HG03196 (cell line): ENCODE measurements at regions not wholly inside any gene's neighbourhood (a gene's known extent, or its start where the extent isn't known, plus 50 kb on each side); places are given as distances from the start of the nearest gene placed in this dataset.
"Not testable (repeated sequence)": the region's sequence is repeated elsewhere in the genome, so short reads cannot be mapped to it uniquely, and the experiment has no call there.

Experiments
- ATAC-seq: cut with Tn5 transposase; IDR thresholded peaks from one replicate; pipeline ENCODE4 v1.9.1; 2021; ENCODE audit not compliant: unreplicated experiment

DNA sequence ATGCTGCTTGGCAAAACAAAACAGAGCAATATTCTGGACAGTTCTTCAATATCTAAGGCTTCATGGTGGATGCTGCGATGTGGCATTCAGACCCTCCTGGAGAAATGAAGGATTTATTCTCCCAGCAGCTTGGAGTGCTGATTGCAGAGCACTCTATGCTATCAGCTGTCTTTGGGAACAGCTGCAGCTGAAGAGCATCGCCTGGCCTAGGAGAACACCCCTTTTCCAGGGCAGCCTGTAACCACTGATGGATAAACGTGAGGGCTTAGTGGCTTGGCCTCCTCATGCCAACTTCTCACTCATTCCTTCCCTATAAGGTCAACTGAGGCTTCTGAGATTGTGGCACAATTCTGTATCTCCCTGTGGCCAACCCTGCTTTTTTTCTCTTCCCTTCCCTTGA, 638.1 kb upstream of the CNTNAP2 start:
- ATAC-seq = no peak

DNA sequence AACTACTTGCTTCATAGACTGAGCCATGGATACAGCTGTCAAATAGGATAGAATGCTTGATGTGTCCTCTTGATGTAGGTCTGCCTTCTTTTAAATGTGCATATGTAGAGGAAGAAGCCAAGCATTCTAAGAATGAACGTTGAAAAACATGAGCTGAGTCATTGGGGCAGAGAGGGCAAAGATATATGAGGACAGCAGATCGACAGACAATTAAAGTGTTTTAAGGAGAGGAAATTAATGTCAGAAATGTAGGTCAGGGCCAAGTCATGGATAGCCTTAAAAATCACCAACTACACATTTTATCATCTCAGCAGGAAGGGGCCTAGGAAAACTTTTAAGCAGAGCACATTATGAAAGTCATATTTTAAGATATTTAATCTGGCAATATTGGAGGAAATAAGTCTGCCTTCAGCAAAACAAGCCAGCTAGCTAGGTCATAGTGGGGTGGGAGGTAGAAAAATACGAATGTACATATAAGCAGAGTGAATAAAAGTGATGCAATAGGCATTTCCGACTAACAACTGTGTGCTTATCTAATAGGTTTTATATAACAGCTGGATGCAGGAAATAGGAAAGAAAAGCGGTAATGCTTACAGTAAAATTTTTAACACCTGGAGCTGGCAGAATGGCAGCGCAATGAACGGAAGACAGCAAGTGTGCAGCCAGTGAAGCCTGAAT, 638.3 kb upstream of the TPK1 start:
- no peak for ATAC-seq

DNA sequence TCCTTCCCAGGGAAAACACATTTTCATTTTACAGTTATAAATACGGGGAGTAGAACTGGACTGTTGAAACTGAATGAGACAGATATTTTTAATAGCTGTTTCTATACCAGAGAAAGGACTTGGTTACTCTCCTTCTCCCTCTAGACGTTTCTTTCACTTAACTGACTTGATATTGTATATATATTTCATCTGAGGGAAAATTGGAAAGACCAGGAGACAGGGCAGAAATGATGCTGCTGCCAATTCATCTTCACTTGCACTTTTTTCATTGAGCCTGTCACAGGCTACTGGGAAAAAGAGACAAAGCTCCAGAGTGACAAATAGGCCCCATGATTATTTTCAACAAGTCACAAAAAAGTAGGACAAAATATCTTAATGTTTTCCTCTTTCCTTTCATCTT, 636.0 kb upstream of the TPK1 start:
- ATAC-seq = no peak

DNA sequence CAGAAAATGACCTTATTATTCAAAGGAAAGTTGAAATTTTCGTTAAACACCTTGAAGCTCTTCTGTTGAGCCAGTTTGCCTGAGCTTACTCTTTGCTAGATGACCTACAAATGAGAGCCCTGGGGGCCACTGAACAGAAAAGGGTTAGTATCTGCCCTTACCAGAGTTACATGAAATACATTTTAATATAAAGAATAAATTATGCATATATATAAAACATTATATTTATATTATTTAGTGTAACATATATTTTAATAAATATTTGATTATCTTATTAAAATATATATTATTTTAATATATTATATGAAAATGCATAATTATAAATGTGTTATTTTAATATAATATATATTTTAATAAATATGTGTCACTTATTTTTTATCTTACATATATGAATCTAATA, 628.4 kb upstream of the TPK1 start:
- no peak for ATAC-seq

DNA sequence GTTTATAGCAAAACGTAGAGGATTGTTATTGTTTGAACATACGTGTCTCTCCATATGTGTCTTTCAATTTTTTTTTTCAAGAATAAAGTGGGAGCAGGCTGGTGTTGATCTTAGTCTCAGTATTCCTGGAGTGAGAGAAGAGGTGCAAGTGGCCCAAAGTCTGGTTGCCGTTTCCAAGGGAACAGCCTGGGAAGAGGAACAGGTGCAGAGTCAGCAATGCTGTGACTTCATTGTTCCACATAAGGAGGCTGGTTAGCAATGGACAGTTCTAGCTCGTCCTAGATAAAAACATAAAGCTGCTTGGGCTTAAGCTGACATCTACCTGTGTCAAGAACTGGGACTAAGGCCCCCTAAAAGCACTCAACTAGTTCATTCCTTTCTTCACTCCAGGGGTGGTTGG, 626.6 kb upstream of the TPK1 start:
- ATAC-seq = no peak

DNA sequence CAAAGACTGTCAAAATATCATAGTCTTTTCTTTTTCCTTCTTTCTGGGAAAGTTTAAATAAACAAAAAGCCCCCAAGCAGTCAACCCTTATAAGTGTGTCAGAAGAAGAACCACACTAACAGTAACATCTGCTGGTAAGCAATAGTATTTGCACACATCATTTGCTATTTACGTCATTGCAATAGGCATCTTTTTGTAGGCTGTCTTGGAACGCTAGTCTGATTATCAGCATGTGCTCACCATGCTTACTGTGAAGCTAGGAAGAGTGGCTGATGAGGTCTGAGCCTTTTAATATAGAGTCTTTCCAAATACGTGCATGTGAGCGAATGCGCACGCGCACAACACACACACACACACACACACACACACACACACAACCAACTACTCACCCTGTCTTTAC, 599.0 kb upstream of the TPK1 start:
- ATAC-seq = no peak

DNA sequence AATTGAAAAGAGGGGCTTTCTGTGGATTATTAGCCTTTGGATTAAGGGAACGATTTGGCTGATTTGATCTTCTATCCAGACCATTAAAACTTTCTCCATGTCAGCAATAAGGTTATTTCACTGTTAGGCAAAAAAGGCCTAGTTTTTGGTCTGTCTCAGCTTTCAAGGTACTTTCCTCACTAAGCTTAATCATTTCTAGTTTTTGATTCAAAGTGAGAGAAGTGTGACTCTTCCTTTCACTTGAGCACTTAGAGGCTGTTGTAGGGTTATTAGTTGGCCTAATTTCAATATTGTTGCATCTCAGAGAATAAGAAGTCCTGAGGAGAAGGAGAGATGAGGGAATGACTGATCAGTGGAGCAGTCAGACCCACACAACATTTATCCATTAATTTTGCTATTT, 596.0 kb upstream of the TPK1 start:
- no peak for ATAC-seq

DNA sequence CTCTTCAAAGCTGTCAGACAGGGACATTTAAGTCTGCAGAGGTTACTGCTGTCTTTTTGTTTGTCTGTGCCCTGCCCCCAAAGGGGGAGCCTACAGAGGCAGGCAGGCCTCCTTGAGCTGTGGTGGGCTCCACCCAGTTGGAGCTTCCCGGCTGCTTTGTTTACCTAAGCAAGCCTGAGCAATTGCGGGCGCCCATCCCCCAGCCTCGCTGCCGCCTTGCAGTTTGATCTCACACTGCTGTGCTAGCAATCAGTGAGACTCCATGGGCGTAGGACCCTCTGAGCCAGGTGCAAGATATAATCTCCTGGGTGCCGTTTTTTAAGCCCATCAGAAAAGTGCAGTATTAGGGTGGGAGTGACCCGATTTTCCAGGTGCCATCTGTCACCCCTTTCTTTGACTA, 582.6 kb upstream of the TPK1 start:
- ATAC-seq = not testable (repeated sequence)

DNA sequence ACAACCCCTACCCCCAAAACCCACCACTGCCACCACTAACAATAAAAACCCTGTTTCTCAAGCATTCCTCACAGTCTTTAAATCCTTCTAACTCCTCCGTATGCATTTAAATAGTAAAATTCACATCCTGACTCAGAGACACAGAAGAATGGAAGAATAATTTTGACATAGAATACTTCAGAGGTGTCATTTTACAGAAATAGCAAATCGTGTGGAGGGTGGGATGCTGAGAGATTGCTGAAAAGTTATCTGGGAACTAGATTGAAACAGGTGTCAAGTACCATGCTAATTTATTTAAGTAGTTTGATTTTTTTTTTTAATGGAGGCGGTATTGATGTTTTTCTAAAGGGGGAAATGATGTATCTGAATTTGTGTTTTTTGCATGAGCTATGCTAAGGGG, 575.2 kb upstream of the TPK1 start:
- ATAC-seq = no peak

DNA sequence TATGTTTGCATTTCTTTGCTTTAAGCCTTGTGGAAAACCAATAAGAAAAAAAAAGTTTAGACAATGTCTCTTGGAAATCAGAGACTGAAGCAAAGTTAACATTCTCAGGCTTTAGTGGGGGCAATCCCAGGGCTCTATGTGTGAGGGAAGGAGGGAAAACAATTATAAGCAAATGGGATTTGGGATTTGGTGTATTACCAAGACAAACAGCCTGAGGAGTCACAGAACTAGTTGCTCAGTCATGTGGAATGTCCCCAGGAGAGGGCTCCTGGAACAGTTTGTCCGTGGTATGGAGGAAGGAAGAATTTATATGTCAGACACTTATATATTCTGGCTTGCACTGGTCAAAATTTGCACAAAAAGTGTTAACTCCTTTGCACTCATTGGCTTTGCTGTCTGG, 562.9 kb upstream of the TPK1 start:
- ATAC-seq = no peak

DNA sequence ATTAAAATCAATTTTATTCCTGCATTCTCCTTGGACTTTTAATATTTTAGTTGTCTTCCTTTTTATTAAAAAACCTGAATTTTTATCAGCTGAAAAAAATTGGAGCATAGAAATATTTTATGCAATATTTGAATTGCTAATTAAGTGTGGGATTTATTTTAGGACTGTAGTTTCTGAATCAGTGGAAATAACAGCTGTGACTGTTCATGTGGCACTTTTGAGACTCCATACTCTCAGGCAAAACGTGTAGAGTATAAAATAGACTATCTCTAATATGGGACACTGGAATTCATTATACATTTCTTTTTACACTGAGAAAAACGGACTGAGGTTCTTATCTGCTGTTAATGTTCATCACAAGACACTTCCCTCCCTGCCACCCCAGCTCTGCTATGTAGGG, 558.3 kb upstream of the TPK1 start:
- no peak for ATAC-seq

DNA sequence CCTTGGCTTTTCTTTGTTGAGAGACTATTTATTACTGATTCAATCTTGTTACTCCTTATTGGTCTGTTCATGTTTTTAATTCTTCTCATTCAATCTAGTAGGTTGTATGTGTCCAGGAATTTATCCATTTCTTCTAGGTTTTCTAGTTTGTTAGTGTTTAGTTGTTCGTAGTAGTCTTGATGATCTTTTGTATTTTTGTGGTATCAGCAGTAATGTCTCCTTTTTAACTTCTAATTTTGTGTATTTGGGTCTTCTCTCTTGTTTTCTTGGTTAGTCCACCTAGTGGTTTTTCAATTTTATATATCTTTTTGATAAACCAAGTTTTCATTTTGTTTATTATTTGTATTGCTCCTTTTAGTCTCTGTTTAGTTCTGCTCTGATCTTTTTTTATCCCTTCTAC, 546.9 kb upstream of the TPK1 start:
- no peak for ATAC-seq

DNA sequence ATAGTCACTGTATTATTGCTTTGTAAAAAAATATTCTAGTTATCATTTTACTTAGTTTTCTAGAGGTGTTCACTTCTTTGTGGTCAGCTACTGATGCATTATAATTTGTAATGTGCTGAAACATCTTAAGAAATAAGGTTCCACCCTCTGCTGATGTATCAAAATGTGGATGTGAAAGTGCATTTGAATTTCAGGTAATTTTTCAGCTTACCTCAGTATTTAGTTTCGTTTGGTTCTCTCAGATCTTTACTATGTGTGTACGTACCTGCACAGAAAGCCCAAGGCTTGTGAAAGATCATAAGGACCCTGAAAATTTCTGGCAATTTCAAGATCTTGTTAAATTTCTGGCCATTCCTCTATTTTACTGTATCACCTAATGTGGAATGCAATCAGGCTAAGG, 542.3 kb upstream of the TPK1 start:
- ATAC-seq = no peak

DNA sequence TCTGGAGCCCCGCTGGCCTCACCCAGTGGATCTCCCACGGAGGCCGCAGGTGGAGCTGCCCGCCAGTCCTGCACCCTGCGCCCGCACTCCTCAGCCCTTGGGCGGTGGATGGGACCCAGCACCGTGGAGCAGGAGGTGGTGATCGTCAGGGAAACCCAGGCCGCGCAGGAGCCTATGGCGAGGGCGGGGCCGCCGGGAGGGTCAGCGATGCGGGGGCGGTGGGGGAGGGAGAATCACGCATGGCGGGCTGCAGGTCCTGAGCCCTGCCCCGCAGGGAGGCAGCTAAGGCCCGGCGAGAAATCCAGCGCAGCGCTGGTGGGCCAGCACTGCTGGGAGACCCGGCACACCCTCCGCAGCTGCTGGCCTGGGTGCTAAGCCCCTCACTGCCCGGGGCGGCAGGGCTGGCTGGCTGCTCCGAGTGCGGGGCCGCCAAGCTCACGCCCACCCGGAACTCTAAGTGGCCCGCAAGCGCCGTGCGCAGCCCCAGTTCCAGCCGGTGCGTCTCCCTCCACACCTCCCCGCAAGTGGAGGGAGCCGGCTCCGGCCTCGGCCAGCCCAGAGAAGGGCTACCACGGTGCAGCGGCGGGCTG, 524.8 kb upstream of the TPK1 start:
- ATAC-seq = no peak

DNA sequence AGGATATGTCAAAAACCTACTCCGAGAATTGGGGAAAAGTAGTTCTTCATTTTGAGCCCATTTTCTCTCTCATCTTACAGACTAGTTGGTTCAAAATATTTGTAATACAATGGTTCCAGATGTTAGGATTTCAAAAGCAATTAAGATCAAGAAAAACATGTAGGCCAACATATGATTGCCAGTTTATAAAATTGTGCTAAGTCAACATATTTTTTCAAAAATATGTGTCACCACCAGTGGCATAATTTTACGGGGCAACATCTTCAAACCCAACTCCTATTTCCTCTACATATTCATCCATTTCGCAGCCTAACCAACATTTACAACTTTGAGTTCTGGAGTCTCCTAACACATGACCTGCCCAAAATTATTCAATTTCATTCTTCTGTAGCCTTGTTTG, 514.5 kb upstream of the TPK1 start:
- no peak for ATAC-seq

DNA sequence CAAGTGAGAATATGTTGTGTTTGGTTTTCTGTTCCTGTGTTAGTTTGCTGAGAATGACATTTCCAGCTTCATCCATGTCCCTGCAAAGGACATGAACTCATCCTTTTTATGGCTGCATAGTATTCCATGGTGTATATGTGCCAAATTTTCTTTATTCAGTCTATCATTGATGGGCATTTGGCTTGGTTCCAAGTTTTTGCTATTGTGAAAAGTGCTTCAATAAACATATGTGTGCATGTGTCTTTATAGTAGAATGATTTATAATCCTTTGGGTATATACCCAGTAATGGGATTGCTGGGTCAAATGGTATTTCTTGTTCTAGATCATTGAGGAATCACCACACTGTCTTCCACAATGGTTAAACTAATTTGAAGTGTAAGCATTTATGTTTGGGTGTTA, 513.6 kb upstream of the TPK1 start:
- not testable (repeated sequence) for ATAC-seq

DNA sequence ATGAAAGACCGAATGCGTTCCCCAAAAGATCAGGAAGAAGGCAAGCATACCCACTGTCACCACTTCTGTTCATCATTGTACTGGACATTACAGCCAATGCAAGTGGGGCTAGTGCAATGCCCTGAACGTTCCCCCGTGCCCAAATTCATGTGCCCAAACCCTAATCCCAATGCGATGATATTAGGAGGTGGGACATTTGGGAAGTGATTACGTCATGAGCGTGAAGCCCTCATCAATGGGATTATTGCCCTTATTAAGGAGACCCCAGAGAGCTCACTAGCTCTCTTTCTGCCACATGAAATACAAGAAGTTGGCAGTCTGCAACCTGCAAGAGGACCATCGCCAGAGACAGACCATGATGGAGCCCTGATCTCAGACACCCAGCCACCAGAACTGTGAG, 511.4 kb upstream of the TPK1 start:
- no peak for ATAC-seq

DNA sequence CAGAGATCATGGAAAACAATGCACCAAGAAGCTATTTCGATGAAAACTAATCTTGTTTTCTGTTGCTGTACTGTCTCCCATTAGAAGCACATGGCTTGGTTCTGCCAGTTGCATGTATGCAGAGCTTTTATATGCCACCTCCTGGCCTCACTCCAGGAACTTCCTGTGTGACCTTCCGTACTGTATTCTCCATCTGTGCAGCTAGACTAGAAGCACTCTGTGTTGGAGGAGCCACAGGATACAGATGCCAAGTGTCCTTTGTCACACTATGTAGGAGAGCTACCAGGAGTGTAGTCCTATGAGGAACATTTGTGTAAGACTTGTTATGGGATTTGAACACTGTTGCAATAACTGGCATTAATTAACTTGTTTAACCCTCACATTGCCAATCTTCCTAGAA, 503.5 kb upstream of the TPK1 start:
- ATAC-seq = no peak

DNA sequence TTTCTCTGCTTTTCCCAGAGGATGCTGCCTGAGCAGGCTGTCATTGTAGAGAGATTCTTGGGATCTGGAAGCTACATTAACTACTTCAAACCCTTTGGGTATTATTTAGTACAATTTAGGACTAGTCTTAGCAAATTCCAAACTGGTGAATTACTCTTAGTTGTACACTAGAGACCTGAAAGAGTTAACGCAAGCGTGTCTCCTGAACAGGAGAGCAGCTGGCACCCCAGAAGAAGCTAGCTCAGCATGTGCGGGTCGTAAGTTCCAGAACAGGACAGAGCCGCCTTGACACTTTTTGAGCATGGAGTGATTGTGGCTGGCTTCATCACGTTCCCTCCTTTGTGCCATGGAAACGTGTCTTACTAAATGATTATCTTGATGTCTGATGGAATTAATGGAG, 495.7 kb upstream of the TPK1 start:
- no peak for ATAC-seq

DNA sequence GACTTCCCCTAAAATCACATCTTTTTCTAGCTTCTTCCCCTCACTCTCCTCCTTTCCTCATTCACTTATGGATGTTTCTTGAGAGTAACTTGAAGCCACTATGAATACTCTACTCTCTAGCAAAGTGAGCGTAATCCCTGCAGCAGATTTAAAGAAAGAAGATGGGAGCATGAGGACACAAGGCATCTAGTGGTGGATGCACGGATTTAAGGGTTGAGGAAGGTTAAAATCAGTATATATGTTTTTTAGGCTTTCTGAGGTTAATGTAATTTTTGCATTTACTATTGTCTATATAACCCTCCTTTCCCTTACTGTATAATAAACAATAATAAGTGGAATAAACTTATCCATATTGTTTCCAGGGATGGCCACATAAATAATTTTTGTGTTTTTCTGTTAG, 495.2 kb upstream of the TPK1 start:
- ATAC-seq = no peak

DNA sequence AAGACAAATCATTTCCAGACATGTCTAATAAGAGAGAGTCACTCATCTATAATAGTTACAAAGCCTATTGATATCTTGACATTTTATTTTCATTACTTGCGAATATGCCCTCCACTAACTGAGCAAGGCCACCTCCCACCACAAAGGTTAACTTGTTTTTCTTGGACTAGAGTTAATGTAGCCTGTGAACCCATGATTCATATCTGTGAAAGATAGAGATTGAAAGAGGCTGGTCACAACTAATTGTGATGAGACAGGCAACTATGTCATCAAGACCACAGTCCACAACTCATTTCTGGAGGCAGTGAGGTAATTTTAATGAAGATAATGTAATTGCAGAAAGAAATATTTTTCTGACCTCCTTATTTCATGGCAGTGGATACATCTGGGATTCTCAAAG, 491.8 kb upstream of the TPK1 start:
- ATAC-seq = no peak

DNA sequence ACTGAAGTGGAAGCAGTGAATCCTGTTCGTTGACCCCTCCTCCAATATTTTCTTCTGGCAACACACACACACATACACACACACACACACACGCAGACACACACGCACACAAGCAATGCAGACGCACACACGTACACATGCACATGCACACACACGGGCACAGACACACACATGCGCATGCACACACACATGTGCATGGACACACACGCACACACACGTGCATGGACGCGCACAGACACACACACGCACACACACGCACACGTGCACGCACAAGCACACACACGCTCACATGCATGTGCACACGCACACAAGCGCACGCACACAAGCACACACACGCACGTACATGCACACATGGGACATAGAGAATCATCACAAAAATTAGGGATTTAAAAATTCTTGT, 488.2 kb upstream of the TPK1 start:
- ATAC-seq = no peak

DNA sequence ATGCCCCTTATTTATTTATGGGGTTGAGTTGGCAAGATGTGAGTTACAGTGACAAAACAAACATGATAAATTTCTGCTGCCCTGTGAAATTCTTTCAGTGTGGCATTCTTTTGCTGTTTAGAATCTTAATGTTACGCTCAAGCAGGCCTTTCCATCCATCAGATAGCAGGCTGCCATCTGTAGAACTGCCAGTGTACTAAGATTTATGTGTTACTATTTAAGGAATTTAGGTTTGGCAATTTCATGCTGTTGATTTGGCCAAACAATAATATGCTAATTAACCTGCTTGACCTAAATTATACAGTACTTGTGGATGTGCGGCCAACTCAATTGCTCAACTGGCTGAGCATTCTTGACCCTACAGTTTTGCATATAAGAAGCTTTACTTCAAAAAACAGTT, 477.7 kb upstream of the TPK1 start:
- ATAC-seq = no peak
